ENCODE measurements at regions not wholly inside any gene's neighbourhood (a gene's known extent, or its start where the extent isn't known, plus 50 kb on each side); places are given as distances from the start of the nearest gene placed in this dataset.

GRCh38 chr3:168497741-168498140 lies 402.0 kb upstream of the GOLIM4 start:
- TF ChIP-seq, protein P1, sequence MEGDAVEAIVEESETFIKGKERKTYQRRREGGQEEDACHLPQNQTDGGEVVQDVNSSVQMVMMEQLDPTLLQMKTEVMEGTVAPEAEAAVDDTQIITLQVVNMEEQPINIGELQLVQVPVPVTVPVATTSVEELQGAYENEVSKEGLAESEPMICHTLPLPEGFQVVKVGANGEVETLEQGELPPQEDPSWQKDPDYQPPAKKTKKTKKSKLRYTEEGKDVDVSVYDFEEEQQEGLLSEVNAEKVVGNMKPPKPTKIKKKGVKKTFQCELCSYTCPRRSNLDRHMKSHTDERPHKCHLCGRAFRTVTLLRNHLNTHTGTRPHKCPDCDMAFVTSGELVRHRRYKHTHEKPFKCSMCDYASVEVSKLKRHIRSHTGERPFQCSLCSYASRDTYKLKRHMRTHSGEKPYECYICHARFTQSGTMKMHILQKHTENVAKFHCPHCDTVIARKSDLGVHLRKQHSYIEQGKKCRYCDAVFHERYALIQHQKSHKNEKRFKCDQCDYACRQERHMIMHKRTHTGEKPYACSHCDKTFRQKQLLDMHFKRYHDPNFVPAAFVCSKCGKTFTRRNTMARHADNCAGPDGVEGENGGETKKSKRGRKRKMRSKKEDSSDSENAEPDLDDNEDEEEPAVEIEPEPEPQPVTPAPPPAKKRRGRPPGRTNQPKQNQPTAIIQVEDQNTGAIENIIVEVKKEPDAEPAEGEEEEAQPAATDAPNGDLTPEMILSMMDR (IDR thresholded peaks at IDR 0.05; ENCODE audit: insufficient read depth, low read length): no peak
- TF ChIP-seq GABPA (IDR thresholded peaks at IDR 0.05; ENCODE audit: low read depth): no peak

All from HL-60 (cell line).